ENCODE measurements at regions not wholly inside any gene's neighbourhood (a gene's known extent, or its start where the extent isn't known, plus 50 kb on each side); places are given as distances from the start of the nearest gene placed in this dataset.

DNA sequence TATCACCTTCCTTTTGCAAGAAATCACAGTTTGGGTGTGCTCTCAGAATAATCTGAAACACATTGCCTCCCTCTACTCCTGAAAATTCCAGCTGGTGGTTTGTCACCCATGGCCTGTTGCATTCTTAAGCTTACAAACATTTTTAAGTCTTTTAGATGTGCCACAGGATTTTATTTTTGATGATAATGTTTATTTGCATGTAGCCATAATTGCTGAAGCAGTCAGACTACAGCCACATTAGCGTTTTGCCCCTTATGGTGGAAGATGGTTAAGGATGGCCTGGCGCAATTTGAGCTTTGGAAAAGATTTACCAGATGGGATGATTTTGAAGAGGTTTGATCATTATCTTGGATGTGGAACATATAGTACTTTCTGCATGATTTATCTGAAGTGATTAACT, 439.5 kb downstream of the MEIS1 start:
- Histone ChIP-seq H3K36me3 (replicated peaks) (no peaks in the 10 kb centered on the region), H3K27ac (no peak overlapping the region), H3K27me3 (replicated peaks) (no peaks in the 10 kb centered on the region), H3K4me3 (ENCODE audit: low read depth, low read length) (no peak overlapping the region)
- no peak for TF ChIP-seq CTCF (IDR thresholded peaks at IDR 0.05; ENCODE audit: low read depth, low read length, missing control alignments)
- no peak for DNase-seq
- in situ Hi-C loops (cut with HindIII; ENCODE audit: low pct_ligation_motif_present, low sequenced_read_pairs): no loop called here

GRCh38 chr2:66875941-66876462, 441.1 kb downstream of the MEIS1 start:
- Histone ChIP-seq H3K27me3 (replicated peaks) (no peaks in the 10 kb centered on the region), H3K27ac (no peak overlapping the region), H3K4me3 (ENCODE audit: low read depth, low read length) (no peak overlapping the region), H3K36me3 (replicated peaks) (no peaks in the 10 kb centered on the region)
- in situ Hi-C loops (cut with HindIII; ENCODE audit: low pct_ligation_motif_present, low sequenced_read_pairs): no loop called here
- no peak for DNase-seq
- no peak for TF ChIP-seq CTCF (IDR thresholded peaks at IDR 0.05; ENCODE audit: low read depth, low read length, missing control alignments)

- no peak overlapping the region for H3K4me3 ChIP-seq (ENCODE audit: low read depth, low read length)
- no peaks in the 10 kb centered on the region for H3K27me3 ChIP-seq (replicated peaks)
- H3K36me3 ChIP-seq (replicated peaks): no peaks in the 10 kb centered on the region
- in situ Hi-C loops (cut with HindIII; ENCODE audit: low pct_ligation_motif_present, low sequenced_read_pairs): no loop called here
- no peak for DNase-seq
- TF ChIP-seq CTCF (IDR thresholded peaks at IDR 0.05; ENCODE audit: low read depth, low read length, missing control alignments): no peak
- H3K27ac ChIP-seq: no peak overlapping the region
These were observed 451.0 kb downstream of the MEIS1 start for GRCh38 chr2:66885775-66886383.

DNA sequence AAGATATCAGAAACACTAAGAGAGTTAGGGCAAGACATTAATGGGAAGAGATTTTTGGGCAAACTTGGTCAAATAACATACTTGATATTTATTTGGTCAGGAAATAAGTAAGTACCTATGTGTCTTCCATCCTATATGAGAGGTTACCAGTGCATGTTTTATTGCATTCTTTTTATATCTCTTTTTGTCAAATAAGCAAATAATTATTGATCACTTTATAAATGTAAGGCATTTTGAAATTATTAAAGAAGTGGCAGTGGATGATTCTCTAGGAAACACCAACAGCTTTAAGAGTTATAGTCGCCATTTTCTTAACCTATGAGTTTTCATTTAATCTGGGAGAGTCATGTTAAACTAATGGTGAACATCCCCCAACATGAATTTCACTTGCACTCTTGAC, 453.3 kb downstream of the MEIS1 start:
- Histone ChIP-seq H3K4me3 (ENCODE audit: low read depth, low read length) (no peak overlapping the region), H3K27me3 (replicated peaks) (no peaks in the 10 kb centered on the region), H3K27ac (no peak overlapping the region), H3K36me3 (replicated peaks) (no peaks in the 10 kb centered on the region)
- in situ Hi-C loops (cut with HindIII; ENCODE audit: low pct_ligation_motif_present, low sequenced_read_pairs): no loop called here
- TF ChIP-seq CTCF (IDR thresholded peaks at IDR 0.05; ENCODE audit: low read depth, low read length, missing control alignments): no peak
- no peak for DNase-seq

DNA sequence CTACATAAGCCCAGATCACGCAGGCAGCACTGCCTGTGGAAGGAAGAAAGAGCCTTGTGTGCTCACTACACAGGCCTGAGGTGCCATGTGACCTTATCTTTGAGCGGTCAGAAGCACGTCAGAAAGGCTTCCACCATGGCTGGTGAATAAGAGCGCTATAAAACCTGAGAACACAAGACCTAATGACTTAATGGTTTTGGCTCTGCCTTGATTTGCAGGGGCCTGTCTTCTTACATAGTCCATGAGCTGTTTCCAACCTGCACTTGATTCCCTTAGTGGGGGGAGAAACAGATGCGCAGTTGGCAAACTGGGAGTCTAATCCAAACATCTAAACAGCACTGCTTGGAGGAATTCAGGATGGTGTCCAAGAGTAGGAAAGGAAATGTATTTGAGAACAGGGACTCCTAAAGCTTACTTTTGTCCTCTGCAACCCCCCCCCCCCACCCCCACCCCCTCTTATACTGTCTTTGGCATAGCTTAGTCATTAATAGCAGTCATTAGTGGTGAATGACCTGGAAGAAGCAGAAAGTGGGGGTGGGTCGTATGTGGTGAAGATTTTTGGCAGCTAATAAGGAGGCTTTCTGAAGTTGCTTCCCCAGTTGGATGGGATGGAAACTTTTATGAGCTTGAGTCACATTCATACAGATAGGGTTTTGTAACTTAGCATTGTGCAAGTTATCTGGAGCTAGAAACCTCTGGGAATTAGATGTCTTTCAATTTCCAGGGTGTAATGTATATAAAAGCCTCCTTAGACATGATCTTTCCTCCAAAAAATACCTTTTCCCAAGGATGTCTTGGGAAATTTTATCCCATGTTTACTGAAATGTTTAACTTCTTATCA, 454.1 kb downstream of the MEIS1 start:
- Histone ChIP-seq H3K4me3 (ENCODE audit: low read depth, low read length) (no peak overlapping the region), H3K27me3 (replicated peaks) (no peaks in the 10 kb centered on the region), H3K36me3 (replicated peaks) (no peaks in the 10 kb centered on the region), H3K27ac (peak overlapping the region; percentile 36)
- DNase-seq: peak; percentile 74
- in situ Hi-C loops (cut with HindIII; ENCODE audit: low pct_ligation_motif_present, low sequenced_read_pairs): no loop called here
- no peak for TF ChIP-seq CTCF (IDR thresholded peaks at IDR 0.05; ENCODE audit: low read depth, low read length, missing control alignments)
